ENCODE measurements at regions not wholly inside any gene's neighbourhood (a gene's known extent, or its start where the extent isn't known, plus 50 kb on each side); places are given as distances from the start of the nearest gene placed in this dataset.
"Not testable (repeated sequence)": the region's sequence is repeated elsewhere in the genome, so short reads cannot be mapped to it uniquely, and the experiment has no call there.

DNA sequence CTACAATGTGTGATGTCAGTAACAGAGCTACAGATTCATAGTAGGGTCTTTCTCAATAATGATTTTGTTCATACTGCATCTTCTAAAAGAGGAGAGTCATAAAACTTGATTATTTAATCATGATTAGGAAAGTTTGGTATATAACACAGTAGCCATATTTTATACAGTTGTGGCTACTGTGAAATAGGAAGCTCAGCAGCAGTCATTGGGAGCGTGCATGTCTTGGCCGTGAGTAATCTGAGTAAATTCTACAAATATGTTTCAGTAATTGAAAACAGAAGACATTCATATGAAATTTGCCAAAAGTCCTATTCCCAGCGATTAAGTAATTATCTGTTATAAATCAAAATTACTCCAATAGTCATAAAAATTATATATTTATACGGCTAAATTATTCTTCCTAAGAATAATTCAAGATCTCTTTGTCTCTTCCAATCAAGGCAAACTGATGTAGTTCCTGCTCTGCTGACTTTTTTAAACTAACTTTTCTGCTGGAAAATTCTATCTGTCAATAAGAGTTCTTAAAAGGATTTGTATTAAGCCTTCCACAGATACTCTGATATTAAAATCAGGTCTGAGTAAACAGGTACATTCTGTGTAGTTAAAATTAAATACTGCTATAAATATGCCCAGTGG lies 723.6 kb upstream of the CDH18 start:
- TF ChIP-seq, protein P1, sequence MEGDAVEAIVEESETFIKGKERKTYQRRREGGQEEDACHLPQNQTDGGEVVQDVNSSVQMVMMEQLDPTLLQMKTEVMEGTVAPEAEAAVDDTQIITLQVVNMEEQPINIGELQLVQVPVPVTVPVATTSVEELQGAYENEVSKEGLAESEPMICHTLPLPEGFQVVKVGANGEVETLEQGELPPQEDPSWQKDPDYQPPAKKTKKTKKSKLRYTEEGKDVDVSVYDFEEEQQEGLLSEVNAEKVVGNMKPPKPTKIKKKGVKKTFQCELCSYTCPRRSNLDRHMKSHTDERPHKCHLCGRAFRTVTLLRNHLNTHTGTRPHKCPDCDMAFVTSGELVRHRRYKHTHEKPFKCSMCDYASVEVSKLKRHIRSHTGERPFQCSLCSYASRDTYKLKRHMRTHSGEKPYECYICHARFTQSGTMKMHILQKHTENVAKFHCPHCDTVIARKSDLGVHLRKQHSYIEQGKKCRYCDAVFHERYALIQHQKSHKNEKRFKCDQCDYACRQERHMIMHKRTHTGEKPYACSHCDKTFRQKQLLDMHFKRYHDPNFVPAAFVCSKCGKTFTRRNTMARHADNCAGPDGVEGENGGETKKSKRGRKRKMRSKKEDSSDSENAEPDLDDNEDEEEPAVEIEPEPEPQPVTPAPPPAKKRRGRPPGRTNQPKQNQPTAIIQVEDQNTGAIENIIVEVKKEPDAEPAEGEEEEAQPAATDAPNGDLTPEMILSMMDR (IDR thresholded peaks at IDR 0.05) = not testable (repeated sequence)
- not testable (repeated sequence) for TF ChIP-seq POLR2A, POLR2AphosphoS5 (IDR thresholded peaks at IDR 0.05)
